H9 (cell line): ENCODE measurements at regions not wholly inside any gene's neighbourhood (a gene's known extent, or its start where the extent isn't known, plus 50 kb on each side); places are given as distances from the start of the nearest gene placed in this dataset.

Source experiments
- DNase-seq: peaks from one replicate; pipeline ENCODE4 v3.0.0-alpha.2; 2017
- H2AFZ ChIP-seq: one replicate; pipeline ENCODE4 v1.6.1; 2013; ENCODE audit warnings: mild to moderate bottlenecking, low read length, control low read depth, moderate library complexity
- H2AK5ac ChIP-seq: 2 replicates; pipeline ENCODE4 v1.6.1; 2013; ENCODE audit warnings: low read length, control low read depth, mixed read lengths; ENCODE audit not compliant: insufficient read length
- H2BK120ac ChIP-seq: one replicate; pipeline ENCODE4 v1.6.1; 2013; ENCODE audit warnings: low read depth, mild to moderate bottlenecking, low read length, control low read depth, inconsistent platforms; ENCODE audit not compliant: poor library complexity, severe bottlenecking
- H2BK12ac ChIP-seq: 2 replicates; pipeline ENCODE4 v1.6.1; 2013; ENCODE audit warnings: low read length, control low read depth, mixed read lengths, low read depth; ENCODE audit not compliant: insufficient read length
- H2BK15ac ChIP-seq: 2 replicates; pipeline ENCODE4 v1.6.1; 2013; ENCODE audit warnings: low read depth, low read length, control low read depth
- H2BK20ac ChIP-seq: one replicate; pipeline ENCODE4 v1.6.1; 2013; ENCODE audit warnings: low read depth, mild to moderate bottlenecking, low read length, control low read depth, inconsistent platforms; ENCODE audit not compliant: poor library complexity, severe bottlenecking
- H2BK5ac ChIP-seq: 2 replicates; pipeline ENCODE4 v1.6.1; 2013; ENCODE audit warnings: low read length, control low read depth, mixed read lengths; ENCODE audit not compliant: insufficient read length
- H3K14ac ChIP-seq: 2 replicates; pipeline ENCODE4 v1.6.1; 2013; ENCODE audit warnings: low read length, control low read depth; ENCODE audit not compliant: insufficient read depth
- H3K18ac ChIP-seq: 2 replicates; pipeline ENCODE4 v1.6.1; 2013; ENCODE audit warnings: low read depth, mild to moderate bottlenecking, mixed read lengths, low read length, control low read depth; ENCODE audit not compliant: insufficient read length
- H3K23ac ChIP-seq: 2 replicates; pipeline ENCODE4 v1.6.1; 2013; ENCODE audit warnings: low read length, control low read depth, mixed read lengths, low read depth; ENCODE audit not compliant: insufficient read length
- H3K23me2 ChIP-seq: 2 replicates; pipeline ENCODE4 v1.6.1; 2013; ENCODE audit warnings: low read depth, mild to moderate bottlenecking, mixed read lengths, low read length, control low read depth; ENCODE audit not compliant: insufficient read length, poor library complexity, severe bottlenecking
- H3K27ac ChIP-seq: 2 replicates; pipeline ENCODE4 v1.5.1; 2013; ENCODE audit warnings: low read length, control low read depth, mixed read lengths, low read depth; ENCODE audit not compliant: insufficient read length
- H3K27me3 ChIP-seq: 2 replicates; pipeline ENCODE4 v1.6.1; 2013; ENCODE audit warnings: low read length, control low read depth, inconsistent platforms; ENCODE audit not compliant: insufficient read depth
- H3K4ac ChIP-seq: 2 replicates; pipeline ENCODE4 v1.6.1; 2013; ENCODE audit warnings: low read depth, mild to moderate bottlenecking, control low read depth, inconsistent platforms, low read length, moderate library complexity
- H3K4me1 ChIP-seq: 2 replicates; pipeline ENCODE4 v1.6.1; 2013; ENCODE audit warnings: low read length, control low read depth, inconsistent platforms; ENCODE audit not compliant: insufficient read depth
- H3K4me2 ChIP-seq: 2 replicates; pipeline ENCODE4 v1.6.1; 2013; ENCODE audit warnings: low read length, control low read depth, mixed read lengths; ENCODE audit not compliant: insufficient read length, insufficient read depth
- H3K56ac ChIP-seq: 2 replicates; pipeline ENCODE4 v1.6.1; 2013; ENCODE audit warnings: low read depth, mild to moderate bottlenecking, mixed read lengths, low read length, control low read depth; ENCODE audit not compliant: insufficient read length
- H3K79me1 ChIP-seq: 2 replicates; pipeline ENCODE4 v1.6.1; 2013; ENCODE audit warnings: low read depth, mild to moderate bottlenecking, moderate library complexity, low read length, control low read depth, inconsistent platforms; ENCODE audit not compliant: insufficient read depth, poor library complexity, severe bottlenecking
- H3K79me2 ChIP-seq: 2 replicates; pipeline ENCODE4 v1.6.1; 2013; ENCODE audit warnings: low read length, control low read depth, inconsistent platforms; ENCODE audit not compliant: insufficient read depth
- H3K9ac ChIP-seq: 2 replicates; pipeline ENCODE4 v1.6.1; 2013; ENCODE audit warnings: low read length, control low read depth, mixed read lengths; ENCODE audit not compliant: insufficient read length; ENCODE audit errors: extremely low read depth
- H3K9me3 ChIP-seq: one replicate; pipeline ENCODE4 v1.6.1; 2013; ENCODE audit warnings: low read depth, low read length, inconsistent platforms; ENCODE audit not compliant: control insufficient read depth
- H3T11ph ChIP-seq: one replicate; pipeline ENCODE4 v1.6.1; 2013; ENCODE audit warnings: mild to moderate bottlenecking, low read length, control low read depth, inconsistent platforms
- H4K20me1 ChIP-seq: one replicate; pipeline ENCODE4 v1.6.1; 2013; ENCODE audit not compliant: control insufficient read depth, insufficient read length, insufficient read depth
- H4K5ac ChIP-seq: 2 replicates; pipeline ENCODE4 v1.6.1; 2013; ENCODE audit warnings: low read depth, mild to moderate bottlenecking, mixed read lengths, low read length, control low read depth; ENCODE audit not compliant: insufficient read length
- H4K8ac ChIP-seq: replicated peaks from 2 replicates; pipeline ENCODE4 v1.6.1; 2013; ENCODE audit warnings: low read length, control low read depth, mixed read lengths, low read depth; ENCODE audit not compliant: insufficient read length
- H4K91ac ChIP-seq: 2 replicates; pipeline ENCODE4 v1.6.1; 2013; ENCODE audit warnings: low read depth, mild to moderate bottlenecking, moderate library complexity, mixed read lengths, low read length, control low read depth; ENCODE audit not compliant: insufficient read length
- H3K27ac Mint-ChIP-seq, 3 experiments: 2 replicates in 2 of 3; 3 replicates in 1 of 3; pipeline ENCODE4 v1.8.0; 2020 to 2021; ENCODE audit warnings: mixed read lengths in 3 of 3, mild to moderate bottlenecking in 1 of 3, moderate library complexity in 1 of 3
- H3K27me3 Mint-ChIP-seq: 2 replicates; pipeline ENCODE4 v1.8.0; 2021; ENCODE audit warnings: low read depth, mild to moderate bottlenecking, moderate library complexity, mixed read lengths
- H3K36me3 Mint-ChIP-seq, 3 experiments: 2 replicates in 2 of 3; 3 replicates in 1 of 3; pipeline ENCODE4 v1.8.0; 2020 to 2021; ENCODE audit warnings: low read depth in 3 of 3, mixed read lengths in 3 of 3; ENCODE audit not compliant: insufficient read depth in 1 of 3
- H3K4me1 Mint-ChIP-seq, 2 experiments: 2 replicates each; pipeline ENCODE4 v1.8.0; 2020; ENCODE audit warnings: mixed read lengths in 2 of 2
- H3K4me3 Mint-ChIP-seq, 2 experiments: 2 replicates in 1 of 2; 3 replicates in 1 of 2; pipeline ENCODE4 v1.8.0; 2020 to 2021; ENCODE audit warnings: mild to moderate bottlenecking in 2 of 2, mixed read lengths in 2 of 2, moderate library complexity in 1 of 2
- H3K9me3 Mint-ChIP-seq, 2 experiments: 2 replicates in 1 of 2; 3 replicates in 1 of 2; pipeline ENCODE4 v1.8.0; 2020; ENCODE audit warnings: mild to moderate bottlenecking in 2 of 2, mixed read lengths in 2 of 2, moderate library complexity in 1 of 2
- WGBS: extraction: QIAGEN DNeasy Blood & Tissue Kit; methylation state at CpG from one replicate; pipeline ENCODE4 v1.1.7; 2013; ENCODE audit warnings: missing lambda C conversion rate, low lambda C conversion rate, mixed read lengths; ENCODE audit not compliant: insufficient read length; ENCODE audit errors: extremely low coverage; 5-methylcytosine and 5-hydroxymethylcytosine counted together
- TF ChIP-seq, protein P1 (sequence below): fragments of 200-600 bp; sonication (generic); conservative IDR thresholded peaks from 3 replicates; pipeline ENCODE4 v1.8.0; 2021; ENCODE audit warnings: antibody characterized with exemption, mild to moderate bottlenecking

DNA sequence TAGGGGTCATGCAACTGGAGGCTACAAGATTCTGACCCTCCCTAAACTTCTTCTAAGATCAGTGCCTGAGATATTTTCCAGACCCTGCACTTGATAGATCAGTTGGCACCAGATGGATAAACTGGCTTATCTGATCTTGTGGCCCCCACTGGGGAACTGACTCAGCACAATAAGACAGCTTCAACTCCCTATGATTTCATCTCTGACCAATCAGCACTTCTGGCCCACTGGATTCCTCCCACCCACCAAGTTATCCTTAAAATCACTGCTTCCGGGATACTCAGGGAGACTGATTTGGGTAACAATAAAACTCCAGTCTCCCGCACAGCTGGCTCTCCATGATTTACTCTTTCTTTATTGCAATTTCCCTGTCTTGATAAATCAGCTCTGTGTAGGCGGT lies 2180.4 kb upstream of the WWC1 start:
- H2BK5ac ChIP-seq, result no peak overlapping the region
- H3K79me2 ChIP-seq, result no peaks in the 10 kb centered on the region
- H3T11ph ChIP-seq, result no peak overlapping the region
- no peak overlapping the region for H3K14ac ChIP-seq
- H4K20me1 ChIP-seq, result no peaks in the 10 kb centered on the region
- H2BK12ac ChIP-seq, result no peak overlapping the region
- TF ChIP-seq, protein P1, sequence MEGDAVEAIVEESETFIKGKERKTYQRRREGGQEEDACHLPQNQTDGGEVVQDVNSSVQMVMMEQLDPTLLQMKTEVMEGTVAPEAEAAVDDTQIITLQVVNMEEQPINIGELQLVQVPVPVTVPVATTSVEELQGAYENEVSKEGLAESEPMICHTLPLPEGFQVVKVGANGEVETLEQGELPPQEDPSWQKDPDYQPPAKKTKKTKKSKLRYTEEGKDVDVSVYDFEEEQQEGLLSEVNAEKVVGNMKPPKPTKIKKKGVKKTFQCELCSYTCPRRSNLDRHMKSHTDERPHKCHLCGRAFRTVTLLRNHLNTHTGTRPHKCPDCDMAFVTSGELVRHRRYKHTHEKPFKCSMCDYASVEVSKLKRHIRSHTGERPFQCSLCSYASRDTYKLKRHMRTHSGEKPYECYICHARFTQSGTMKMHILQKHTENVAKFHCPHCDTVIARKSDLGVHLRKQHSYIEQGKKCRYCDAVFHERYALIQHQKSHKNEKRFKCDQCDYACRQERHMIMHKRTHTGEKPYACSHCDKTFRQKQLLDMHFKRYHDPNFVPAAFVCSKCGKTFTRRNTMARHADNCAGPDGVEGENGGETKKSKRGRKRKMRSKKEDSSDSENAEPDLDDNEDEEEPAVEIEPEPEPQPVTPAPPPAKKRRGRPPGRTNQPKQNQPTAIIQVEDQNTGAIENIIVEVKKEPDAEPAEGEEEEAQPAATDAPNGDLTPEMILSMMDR, result no peak
- no peak overlapping the region for H4K8ac ChIP-seq
- H2BK120ac ChIP-seq, result no peak overlapping the region
- H3K27ac ChIP-seq, result no peak overlapping the region
- no peaks in the 10 kb centered on the region; a peak in 3 of 5 replicates for H3K9me3 Mint-ChIP-seq
- H3K18ac ChIP-seq, result no peak overlapping the region
- no peak overlapping the region for H4K5ac ChIP-seq
- no peak for DNase-seq
- H3K23ac ChIP-seq, result no peak overlapping the region
- peak overlapping the region in 2 of 3 experiments; percentile 31 to 37; a peak in 2 of 7 replicates for H3K27ac Mint-ChIP-seq
- no peaks in the 10 kb centered on the region for H3K9me3 ChIP-seq
- H2BK15ac ChIP-seq, result no peak overlapping the region
- H3K27me3 Mint-ChIP-seq, result no peaks in the 10 kb centered on the region
- no peak overlapping the region for H3K9ac ChIP-seq
- H3K4ac ChIP-seq, result no peak overlapping the region
- no peak overlapping the region for H2AK5ac ChIP-seq
- no peak overlapping the region for H3K56ac ChIP-seq
- no peak overlapping the region for H3K4me2 ChIP-seq
- H3K23me2 ChIP-seq, result no peaks in the 10 kb centered on the region
- H3K4me1 Mint-ChIP-seq, result peaks cover 6 to 7% of the 10 kb centered on the region in 2 experiments
- no peak overlapping the region for H2BK20ac ChIP-seq
- H3K4me1 ChIP-seq, result peaks cover 5% of the 10 kb centered on the region; the same call in 1 of the 2 replicates
- H3K36me3 Mint-ChIP-seq, result peaks cover 0 to 5% (median 0%) of the 10 kb centered on the region in 3 experiments; a peak in 2 of 7 replicates
- no peak overlapping the region for H2AFZ ChIP-seq
- H3K27me3 ChIP-seq, result no peaks in the 10 kb centered on the region
- H3K4me3 Mint-ChIP-seq, result no peak overlapping the region
- no peaks in the 10 kb centered on the region for H3K79me1 ChIP-seq
- no CpG with 5 or more reads among the region's 3 CpGs for WGBS
- H4K91ac ChIP-seq, result no peak overlapping the region
